HG03025 (cell line): ENCODE measurements at regions not wholly inside any gene's neighbourhood (a gene's known extent, or its start where the extent isn't known, plus 50 kb on each side); places are given as distances from the start of the nearest gene placed in this dataset.
A peak's percentile ranks its signal among the peaks of the same experiment; 100 is the strongest.
"Not testable (repeated sequence)": the region's sequence is repeated elsewhere in the genome, so short reads cannot be mapped to it uniquely, and the experiment has no call there.

ENCODE experiments used
- ATAC-seq: cut with Tn5 transposase; IDR thresholded peaks from one replicate; pipeline ENCODE4 v1.9.1; 2021; ENCODE audit warnings: mild to moderate bottlenecking, moderate library complexity; ENCODE audit not compliant: unreplicated experiment, low FRiP score

GRCh38 chr4:164605791-164606190, 148.1 kb upstream of the SMIM31 start:
- ATAC-seq: not testable (repeated sequence)

- peak; percentile 75 for ATAC-seq
Measured at GRCh38 chr4:164606478-164606877, 147.5 kb upstream of the SMIM31 start.

- no peak for ATAC-seq
Measured at GRCh38 chr4:164613256-164613655, 140.7 kb upstream of the SMIM31 start.

GRCh38 chr4:164613792-164614191, 140.1 kb upstream of the SMIM31 start:
- no peak for ATAC-seq

- no peak for ATAC-seq
Measured at GRCh38 chr4:164614329-164614728, 139.6 kb upstream of the SMIM31 start.

- ATAC-seq: no peak
Measured at GRCh38 chr4:164614999-164615398, 138.9 kb upstream of the SMIM31 start.

GRCh38 chr4:164615964-164616363, 138.0 kb upstream of the SMIM31 start:
- no peak for ATAC-seq

GRCh38 chr4:164616961-164617360, 137.0 kb upstream of the SMIM31 start:
- no peak for ATAC-seq

- no peak for ATAC-seq
Measured at GRCh38 chr4:164617426-164617825, 136.5 kb upstream of the SMIM31 start.

- no peak for ATAC-seq
Measured at GRCh38 chr4:164617911-164618310, 136.0 kb upstream of the SMIM31 start.

- ATAC-seq: no peak
Measured at GRCh38 chr4:164621886-164622521, 131.9 kb upstream of the SMIM31 start.

GRCh38 chr4:164623099-164623498, 130.8 kb upstream of the SMIM31 start:
- no peak for ATAC-seq

- ATAC-seq: no peak
Measured at GRCh38 chr4:164639001-164639400, 114.9 kb upstream of the SMIM31 start.

- ATAC-seq: no peak
Measured at GRCh38 chr4:164648151-164648848, 105.6 kb upstream of the SMIM31 start.

- no peak for ATAC-seq
Measured at GRCh38 chr4:164648849-164649212, 105.1 kb upstream of the SMIM31 start.

GRCh38 chr4:164659765-164660164, 94.2 kb upstream of the SMIM31 start:
- no peak for ATAC-seq

GRCh38 chr4:164676152-164676551, 77.8 kb upstream of the SMIM31 start:
- not testable (repeated sequence) for ATAC-seq

- ATAC-seq: no peak
Measured at GRCh38 chr4:164683040-164683439, 70.9 kb upstream of the SMIM31 start.

- no peak for ATAC-seq
Measured at GRCh38 chr4:164695650-164696049, 58.3 kb upstream of the SMIM31 start.

GRCh38 chr4:164700471-164700870, 53.5 kb upstream of the SMIM31 start:
- no peak for ATAC-seq

GRCh38 chr4:164701665-164702064, 52.3 kb upstream of the SMIM31 start:
- peak; percentile 64 for ATAC-seq
